Inflammatory macrophage treated with lipopolysaccharide for 4 hours (primary cell): ENCODE measurements at regions not wholly inside any gene's neighbourhood (a gene's known extent, or its start where the extent isn't known, plus 50 kb on each side); places are given as distances from the start of the nearest gene placed in this dataset.

ENCODE experiments used
- DNase-seq: peaks from one replicate; pipeline ENCODE4 v3.0.0-alpha.2; 2020

GRCh38 chrX:30949554-30949953 lies 60.5 kb upstream of the TAB3 start:
- no peak for DNase-seq

DNA sequence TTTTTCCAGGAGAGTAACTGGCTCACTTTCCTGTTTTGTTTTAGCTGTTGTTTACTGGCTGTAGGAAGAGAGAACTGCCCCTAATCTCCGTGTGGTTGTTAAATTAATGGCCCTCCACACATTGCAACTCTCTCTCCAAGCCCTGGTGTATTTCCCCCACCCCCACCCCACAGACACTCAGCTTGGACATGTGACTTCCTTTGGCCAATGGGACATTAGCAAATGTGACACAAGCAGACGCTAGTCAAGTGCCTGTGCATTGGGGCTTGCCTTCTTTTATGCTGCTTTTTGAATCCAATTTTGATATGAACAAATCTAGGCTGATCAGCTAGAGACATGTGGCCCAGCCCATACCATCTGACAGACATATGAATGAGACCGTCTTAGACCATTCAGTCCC lies 59.6 kb upstream of the TAB3 start:
- no peak for DNase-seq

GRCh38 chrX:30948051-30948450 lies 59.0 kb upstream of the TAB3 start:
- DNase-seq: no peak

DNA sequence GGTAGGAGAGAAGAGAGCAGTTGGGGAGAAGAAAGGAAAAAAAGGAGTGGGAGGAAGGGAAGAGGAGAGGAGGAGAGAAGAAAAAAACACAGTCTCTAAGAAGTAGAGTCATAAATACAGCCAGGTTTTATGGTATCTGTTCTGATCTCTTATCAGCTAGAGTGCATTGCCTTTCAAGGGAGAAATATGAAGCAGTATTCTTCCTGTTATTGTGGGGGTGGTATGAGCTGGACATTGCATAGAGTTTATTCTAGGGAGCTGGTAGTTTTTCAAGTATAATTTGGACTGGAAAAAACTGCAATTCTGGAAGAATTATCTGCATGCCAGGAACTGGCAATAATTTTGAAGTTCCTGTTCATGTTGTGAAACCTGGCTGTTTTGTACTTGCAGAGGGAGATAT lies 54.9 kb upstream of the TAB3 start:
- no peak for DNase-seq

DNA sequence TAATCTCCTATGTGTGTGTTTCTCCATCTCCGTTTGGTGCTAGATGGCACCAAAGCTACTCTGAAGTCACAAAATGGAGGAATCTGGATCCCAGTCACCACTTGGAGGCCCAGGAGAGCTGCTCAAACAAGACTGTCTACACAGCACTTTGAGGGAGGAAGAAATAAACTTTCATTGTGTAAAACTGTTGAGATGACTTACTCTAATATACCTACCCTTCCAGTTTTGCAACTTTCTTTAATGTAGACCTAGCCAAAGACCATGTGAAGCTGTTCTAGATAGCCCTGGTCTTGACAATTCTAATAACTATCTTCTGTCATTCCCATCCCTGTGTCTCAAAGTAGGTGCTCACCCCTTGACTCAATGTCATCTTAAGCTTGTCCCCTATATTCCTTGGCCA lies 52.8 kb upstream of the TAB3 start:
- no peak for DNase-seq

DNA sequence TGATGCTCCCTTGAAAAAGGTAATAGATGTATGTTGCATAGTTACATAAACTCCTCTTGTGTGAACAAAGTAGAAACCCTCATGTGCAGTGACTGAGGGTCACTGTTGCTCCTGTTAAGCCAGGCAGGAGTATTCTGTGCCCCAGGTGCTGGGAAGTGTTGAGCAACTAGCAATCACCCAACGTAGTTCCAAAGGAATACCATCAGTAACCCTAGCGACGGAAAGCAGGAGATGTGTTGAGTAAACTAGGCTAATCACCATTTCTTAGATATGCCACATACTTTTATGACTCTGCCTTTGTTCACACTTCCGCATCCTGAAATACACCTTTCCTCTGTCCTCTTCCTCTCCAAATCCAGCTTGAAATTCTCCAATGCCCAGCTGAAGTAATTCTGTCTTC lies 50.9 kb upstream of the TAB3 start:
- no peak for DNase-seq
